NCI-H82 (cell line): ENCODE measurements at regions not wholly inside any gene's neighbourhood (a gene's known extent, or its start where the extent isn't known, plus 50 kb on each side); places are given as distances from the start of the nearest gene placed in this dataset.

Source experiments
- DNase-seq: peaks from one replicate; lab custom pipeline; 2025; lab: John Stamatoyannopoulos, UW

DNA sequence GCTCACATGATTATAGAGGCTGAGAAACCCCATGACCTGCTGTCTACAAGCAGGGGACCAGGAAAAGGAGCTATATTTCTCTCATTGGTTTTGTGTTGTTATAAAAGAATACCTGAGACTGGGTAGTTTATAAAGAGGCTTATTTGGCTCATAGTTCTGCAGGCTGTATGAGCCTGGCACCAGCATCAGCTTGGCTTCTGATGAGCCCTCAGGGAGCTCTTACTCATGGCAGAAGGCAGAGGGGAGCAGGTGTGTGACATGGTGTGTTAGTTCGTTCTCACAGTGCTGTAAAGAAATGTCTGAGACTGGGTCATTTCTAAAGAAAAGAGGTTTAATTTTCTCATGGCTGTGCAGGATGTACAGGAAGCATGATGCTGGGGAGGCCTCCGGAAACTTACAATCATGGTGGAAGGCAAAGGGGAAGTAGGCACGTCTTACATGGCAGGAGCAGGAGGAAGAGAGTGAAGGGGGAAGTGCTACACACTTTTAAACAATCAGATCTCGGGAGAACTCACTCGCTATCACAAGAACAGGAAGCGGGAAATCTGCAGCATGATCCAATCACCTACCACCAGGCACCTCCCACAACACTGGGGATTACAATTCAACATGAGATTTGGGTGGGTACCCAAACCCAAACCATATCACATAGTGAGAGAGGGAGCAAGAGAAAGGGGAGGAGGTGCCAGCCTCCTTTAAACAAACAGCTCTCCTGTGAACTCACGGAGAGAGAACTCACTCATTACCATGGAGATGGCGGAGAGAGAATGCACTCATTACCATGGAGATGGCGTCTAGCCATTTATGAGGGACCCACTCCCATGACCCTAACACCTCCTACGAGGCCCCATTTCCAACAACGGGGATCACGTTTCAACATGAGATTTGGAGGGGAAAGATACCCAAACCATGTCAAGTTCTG lies 133.4 kb downstream of the JCAD start:
- DNase-seq, result no peak

DNA sequence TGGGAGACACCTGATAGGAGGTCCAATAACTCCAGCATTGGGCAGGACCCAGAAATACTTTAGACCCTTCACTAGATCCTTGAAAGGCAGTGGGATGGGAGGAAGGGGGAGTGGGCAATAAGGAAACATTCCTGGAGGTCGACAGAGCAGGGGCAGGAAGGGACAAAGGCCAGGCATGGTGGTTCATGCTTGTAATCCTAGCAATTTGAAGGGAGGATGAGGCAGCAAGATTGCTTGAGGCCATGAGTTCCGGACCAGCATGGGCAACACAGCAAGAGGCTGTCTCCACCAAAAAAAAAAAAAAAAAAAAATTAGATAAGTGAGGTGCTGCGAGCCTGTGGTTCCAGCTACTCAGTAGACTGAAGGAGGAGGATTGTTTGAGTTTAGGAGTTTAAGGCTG lies 134.9 kb downstream of the JCAD start:
- DNase-seq, result no peak

DNA sequence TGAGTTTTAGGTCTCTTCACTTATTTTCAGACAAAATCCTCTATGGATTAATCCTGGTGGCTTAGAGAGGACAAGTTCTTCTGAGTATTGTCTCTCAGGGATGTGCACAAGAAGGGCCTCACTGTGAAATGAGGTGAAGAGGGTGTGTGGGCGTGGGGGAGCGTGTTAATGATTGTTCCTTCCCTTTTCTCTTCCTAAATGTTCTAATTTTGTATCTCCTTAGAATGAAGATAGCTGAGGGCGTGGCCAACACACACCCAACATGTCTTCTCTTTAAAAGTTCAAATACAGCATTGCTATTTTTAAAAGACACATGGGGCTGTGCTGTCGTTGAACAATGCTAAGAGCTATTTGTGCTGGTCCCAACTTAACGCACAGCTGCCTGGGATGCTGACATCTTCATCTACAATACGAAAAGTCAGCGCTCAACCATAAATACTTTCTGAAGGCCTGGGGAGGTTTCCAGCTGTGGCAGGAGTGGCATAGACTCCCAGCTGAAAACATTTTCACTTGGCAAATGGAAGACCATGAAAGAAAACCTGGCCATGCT lies 135.9 kb downstream of the JCAD start:
- DNase-seq, result no peak

DNA sequence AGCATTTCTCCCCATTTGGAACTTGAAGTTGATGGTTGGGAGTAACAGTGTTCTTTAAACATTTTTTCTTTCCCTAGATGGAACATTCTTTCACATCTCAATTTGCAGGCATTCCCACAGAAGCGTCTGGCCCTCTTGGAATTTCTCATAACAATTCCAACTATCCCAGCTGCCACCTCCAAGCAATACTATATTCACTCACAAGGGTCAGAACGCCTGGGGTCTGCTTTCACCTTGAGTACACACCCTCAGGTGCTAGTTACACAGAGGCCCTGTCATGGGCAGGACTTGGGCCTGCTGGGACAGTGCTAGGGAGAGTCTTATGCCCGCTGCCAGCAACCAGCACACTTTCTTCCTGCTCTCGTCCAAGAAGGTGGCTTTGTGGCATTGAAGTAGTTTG lies 136.5 kb downstream of the JCAD start:
- DNase-seq, result no peak

DNA sequence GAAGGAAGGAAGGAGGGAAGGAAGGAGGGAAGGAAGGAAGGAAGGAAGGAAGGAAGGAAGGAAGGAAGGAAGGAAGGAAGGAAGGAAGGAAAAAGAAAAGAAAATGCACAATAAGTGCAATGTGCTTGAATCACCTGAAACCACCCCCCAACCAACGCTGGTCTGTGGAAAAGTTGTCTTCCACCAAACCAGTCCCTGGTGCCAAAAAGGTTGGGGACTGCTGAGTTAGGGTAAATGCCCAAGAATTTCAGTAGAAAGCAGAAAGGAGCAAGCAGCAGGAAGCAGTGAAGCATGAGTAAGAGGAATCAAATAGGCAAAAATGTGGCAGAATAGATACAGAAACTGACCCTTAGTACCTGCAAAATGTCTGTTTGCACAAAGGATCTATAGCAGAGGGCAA lies 137.2 kb downstream of the JCAD start:
- DNase-seq, result no peak

DNA sequence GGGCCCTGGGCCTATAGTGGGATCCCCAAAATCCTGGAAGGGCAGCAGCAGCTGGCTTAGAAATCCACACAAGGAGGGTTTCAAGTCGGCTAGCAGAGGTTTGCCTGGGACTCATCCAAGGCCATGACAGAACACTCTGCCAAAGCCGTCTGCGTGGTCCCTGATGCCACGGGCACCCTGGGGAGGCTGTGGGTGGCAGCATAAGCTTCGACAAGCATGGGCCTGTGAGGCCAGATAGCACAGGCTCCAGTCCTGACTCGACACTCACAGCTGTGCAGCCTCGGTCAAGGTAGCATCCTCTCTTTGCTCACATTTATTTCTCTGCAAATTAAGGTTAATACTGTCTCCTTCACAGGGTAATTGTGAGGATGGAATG lies 138.3 kb downstream of the JCAD start:
- DNase-seq, result no peak

DNA sequence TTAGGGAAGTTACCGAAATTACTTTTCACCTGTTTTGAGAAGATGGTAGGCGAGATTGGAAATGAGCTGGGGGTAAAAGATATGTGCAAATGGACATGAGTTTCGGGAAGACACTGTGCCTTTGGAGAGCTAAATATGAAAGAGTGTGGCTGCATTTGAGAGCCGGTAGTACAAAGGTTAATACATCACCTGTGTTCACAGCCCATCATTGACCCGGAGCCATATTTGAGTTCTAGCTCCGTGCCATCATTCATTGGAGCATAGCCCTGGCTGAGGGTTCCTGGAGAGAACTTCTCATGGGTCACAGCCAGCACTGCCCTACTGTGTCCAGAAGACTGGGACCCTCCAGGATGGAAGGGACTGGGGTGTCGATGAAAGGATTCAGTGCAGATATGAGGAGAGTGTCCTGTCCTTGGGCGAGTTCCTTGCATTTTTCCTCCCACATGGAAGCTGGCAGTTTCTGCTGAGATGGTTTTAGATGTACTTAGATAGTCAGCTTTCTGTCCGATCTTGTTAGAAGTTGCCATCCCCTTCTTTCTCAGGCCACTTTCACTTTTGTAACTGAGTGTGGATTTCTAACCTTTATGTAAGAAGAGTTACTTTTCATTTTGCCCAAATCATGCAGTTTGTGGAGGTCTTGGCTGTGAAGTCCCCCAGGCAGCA lies 138.8 kb downstream of the JCAD start:
- no peak for DNase-seq

DNA sequence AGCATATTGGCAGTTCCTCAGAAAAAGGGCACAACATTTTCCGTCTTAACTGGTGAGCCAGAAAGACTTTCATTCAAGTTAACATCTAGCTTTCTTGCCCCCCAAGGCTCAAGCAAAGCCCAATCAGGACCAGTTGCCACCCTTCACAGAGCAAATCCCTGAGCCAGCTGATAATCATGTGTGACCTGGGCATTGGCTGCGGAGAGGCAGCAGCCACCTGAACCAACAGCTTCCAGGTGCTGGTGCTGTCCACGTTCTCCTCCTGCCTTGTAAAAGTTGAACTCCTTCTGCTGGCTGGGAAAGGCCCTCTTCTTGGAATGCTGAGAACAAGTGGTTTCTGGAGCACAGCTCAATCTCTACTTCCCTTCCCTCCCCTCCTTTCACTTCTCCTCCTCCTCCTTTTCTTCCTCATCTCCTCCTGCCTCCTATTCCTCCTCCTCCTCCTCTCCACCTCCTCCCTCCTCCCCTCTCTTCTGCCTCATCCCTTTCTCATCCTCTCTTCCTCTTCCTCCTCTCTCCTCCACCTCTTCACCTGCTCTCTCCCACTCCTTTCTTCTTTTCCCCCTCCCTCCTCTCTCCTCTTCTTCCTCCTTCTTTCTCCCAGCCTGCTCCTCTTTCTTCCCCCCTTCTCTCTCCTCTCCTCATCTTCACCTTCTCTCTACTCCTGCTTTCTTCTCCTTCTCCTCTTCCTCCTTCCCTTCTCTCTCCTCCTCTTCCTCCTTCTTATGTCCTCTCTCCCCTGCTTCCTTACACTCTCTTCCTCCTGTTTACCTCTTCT lies 140.6 kb downstream of the JCAD start:
- no peak for DNase-seq

DNA sequence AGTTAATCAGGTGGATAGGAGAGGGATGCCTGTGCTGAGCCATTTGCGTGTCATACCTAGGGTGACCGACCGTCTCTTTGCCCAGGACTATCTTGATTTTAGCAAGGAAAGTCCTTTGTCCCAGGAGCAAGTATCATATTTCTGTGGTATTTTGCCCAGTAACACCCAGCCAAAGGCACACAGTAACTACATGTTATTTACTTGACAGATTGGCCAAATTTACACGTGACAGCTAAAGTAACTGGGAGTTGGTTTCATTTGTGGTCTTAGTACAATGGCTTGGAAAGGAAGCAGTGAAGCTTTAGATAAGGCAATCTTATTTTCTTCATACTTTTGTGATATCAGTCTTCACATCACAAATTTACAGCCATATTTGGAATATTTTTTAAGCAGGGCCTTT lies 142.1 kb downstream of the JCAD start:
- DNase-seq, result no peak

DNA sequence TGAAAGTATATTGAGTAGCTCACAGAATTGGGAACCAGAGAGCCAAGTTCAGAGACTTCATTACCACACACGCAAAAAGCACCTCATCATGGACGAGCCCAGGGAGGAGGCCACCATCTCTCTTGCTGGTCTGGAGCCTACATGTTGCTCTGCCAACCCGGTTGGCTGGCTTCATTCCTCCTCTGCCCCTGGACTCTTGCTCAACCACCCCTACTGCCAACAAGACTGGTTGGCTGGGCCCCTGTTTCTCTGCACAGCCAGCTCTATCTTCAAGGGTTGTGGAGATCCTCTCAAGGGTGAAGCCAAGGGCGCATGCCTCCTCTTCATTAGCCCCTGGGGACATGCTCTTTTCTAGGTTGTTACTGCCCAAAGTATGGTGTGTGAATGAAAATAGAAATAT lies 142.7 kb downstream of the JCAD start:
- no peak for DNase-seq

DNA sequence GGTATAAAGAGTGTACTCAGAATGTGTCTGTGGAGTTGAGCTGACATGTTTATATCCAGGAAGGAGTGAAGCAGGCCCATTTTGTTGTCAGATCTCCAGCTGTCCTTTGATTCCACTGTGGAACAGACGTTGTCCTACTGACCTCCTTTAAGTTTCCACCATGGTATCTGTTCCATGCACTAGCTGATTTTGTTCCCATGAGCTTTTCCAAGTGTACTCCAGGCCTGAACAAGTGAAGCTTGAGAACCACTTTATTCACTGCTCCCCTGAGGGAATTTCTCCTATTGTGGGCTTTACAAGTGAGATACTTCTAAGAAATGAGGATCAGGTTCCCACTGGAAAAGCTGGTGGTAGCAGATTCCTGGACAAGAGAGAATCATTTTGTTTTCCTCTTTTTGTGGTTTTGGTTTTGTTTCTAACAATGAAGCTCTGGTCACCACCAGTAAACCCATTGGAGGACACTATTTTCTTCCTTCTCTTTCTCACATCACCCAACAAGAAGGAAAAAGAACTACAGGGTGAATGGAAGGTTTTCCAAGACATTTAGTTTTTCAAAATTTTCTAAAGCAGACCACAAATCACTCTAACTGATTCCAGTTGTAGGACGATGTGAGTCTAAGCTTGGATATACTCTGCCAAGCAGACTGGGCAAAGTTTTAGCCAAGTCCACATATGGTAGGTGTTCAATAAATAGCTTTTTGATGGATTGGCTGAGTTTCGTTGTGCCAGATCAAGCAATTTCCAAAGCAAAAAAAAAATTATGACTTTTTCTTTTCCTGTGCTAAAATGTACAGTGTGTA lies 144.2 kb downstream of the JCAD start:
- no peak for DNase-seq

DNA sequence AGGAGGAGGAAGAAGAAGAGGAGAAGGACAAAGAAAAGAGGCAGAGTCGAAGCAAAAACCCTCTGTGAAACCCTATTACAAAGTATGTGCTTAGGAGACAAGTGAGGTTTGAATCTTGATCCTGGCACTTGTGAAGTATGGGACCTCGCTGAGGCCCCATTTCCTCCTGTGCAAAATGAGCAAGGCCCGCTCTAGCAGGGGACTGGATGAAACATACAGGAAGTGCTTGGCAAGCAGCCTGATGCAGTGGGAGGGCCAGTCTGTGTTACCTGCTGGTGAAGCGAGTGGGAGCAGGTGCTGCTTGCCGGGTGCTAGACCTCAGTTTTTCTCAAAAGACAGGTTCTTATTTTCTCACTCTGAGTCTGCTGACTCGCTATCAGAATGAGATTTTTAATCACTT lies 150.4 kb downstream of the JCAD start:
- no peak for DNase-seq

DNA sequence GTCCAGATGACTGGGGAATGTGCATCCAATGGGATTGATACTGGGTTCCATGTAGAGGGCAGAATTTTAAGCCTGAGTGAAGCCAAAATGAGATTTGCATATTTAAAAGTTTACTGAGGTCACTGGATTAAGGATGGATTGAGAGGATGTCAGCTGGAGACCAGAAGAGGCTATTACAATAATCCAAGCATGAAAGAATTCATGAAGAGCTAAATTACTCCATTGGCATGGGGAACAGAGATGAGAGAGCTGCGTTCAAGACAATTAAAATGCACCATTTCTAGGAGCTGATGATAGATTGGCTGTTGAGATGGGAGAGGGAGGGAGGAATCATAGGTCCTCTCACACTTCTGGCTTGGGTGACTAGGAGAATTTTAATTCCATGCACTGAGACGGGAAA lies 158.5 kb downstream of the JCAD start:
- peak; percentile 21 for DNase-seq

DNA sequence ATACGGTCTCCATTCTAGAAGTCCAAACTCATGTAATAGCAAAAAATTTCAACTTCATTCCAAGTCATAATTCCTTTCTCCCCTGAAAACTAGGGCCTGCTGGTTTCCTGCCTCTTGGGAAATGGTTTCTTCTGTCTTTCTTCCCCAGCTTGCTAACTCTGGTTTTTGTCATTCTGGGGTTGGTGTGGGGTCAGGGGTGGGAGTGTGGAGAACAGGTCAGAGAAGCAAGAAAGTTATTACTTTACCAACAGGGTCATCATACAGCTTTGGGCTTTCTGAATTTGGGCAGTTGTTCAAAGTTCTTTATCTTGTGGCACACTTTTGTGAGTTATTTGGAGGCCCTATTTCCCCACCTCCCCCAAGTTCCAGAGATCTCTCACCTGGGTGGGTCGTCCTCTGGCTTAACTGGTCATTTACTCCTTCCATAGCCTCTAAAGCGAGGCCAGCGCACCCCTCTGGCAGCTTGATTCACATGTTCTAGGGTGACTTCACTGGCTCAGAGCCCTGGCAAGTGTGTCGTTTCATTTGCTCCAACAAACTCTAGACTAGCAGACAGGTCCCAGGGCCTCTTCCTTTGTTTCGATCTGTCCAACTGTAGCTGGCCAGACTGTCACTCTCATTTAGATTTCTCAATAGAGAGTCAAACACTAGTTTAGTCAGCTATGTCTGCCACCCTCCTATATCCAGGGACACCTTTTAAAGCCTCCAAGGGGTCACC lies 161.2 kb downstream of the JCAD start:
- no peak for DNase-seq

DNA sequence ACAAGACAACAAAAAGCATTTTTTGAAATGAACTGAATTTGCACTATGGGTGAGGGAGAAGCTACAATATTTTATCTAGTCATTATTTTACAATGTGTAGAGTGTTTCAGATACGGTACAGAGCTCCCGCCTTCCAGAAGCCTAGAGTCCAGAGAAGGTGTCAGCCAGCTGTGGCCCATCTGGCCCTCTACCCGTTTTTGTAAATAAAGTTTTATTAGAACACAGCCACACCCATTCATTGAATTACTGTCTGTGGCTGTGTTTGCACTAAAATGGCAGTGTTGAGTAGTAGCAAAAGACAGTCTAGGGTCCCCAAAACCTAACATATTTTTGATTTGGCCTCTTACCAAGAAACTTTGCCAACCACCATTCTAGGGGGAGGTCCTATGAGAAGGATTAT lies 162.0 kb downstream of the JCAD start:
- no peak for DNase-seq

DNA sequence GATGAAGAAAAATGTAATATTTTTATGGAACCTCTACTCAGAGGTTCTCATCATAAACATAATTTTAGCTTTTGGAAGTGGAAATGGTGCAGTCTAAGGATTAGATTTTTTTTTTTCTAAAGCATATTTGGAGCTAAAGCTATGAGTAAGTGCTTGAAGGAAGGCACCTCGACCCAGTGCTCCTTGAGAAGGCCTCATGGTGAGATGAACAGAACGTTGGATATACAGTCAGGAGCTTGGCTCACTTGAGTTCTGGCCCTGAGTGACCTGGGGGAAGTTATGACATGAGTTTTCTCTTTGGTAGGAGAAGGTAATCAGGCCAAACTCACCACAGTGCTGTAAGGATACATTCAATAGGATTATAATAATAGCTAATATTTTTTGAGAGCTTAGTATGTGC lies 163.3 kb downstream of the JCAD start:
- no peak for DNase-seq

DNA sequence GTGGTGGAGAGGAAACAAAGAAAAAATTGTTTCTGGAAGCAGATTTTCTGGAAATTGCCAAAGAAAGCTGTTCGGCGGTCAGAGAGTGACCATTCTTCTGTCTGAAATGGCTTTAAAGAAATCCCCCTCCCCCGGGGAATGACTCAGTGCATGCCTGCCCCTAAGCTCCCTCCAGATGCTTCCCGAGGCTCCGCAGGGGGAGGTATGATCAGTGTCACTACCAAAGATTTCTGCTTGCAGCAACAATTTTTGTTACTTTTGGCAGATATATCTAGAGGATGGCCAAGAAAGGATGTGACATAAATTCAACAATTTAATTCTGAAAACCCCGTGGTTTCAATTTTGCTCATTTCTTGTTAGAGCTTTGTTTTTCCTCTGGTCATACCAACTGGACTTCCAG lies 163.9 kb downstream of the JCAD start:
- DNase-seq, result peak; percentile 16

DNA sequence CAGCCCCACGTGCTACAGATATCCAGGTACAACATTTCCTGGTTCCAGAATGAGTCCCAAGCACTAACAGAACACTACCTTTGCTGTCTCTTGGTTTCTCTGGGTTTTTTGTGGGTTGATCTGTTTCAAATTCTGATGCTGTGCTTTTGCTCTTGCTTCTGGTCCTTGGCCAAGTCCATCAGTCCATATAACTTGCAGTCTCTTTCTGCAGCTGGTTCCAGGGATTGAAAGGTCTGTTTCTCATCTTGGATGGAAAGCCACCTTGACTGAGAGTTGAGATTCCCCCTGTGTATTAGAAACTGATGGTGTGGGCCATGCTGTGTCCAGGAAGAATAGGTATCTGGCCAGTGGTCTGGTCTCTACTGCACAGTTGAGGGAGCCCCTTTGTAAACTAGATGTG lies 171.1 kb downstream of the JCAD start:
- no peak for DNase-seq

DNA sequence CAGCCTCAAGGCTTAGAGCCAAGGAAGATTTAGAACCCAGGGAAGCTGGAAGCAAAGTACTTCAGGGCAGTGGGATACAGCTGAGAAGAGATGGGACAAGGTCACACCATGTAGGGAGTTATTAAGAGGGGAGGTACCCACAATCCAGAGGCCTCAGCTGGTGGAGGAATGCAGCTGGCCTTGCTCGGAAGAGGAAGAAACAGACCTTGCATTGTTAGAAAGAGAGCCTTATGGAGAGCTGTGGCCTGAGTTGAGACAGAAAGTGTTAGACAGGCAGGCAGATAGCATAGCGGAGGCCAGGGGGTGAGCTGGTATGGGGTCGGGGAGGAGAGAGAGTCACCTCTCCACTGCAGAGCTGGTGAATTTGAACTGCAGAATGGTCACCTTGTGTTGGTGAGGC lies 173.1 kb downstream of the JCAD start:
- DNase-seq, result no peak

DNA sequence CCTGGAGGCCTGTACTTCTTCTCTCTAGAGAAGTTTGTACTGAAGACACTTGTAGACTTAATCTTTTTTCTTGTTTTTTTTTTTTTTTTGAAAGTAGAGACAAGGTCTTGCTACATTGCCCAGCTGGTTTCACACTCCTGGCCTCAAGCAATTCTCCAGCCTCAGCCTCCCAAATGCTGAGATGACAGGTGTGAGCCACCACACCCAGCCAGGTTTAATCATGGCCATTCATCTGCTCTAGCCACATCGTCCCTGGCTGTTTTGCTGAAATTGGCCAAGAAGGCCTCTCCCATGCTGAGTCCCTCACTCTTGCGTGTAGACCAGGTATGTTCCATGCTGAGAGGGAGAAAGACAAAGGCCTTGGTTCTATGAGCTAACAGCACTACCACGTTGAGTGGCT lies 176.2 kb downstream of the JCAD start:
- no peak for DNase-seq

DNA sequence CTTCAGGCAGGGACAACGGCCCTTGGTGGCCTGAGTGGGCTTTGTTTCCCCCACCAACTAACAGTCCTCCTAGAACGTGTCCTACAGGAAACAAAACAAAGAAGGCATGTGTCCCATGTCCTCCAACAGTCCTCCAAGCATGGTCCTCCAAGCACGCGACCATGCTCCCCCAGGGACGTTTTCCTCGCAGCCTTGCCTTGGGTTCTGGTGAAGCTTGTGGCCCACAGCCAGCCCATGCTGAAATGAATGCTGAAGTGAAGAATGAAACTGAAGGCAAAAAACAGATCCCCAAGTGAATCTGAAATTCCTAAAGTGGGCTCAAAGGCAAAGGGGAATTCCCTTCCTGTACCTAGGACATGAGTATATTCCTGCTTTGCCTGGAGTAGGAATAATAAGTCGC lies 176.6 kb downstream of the JCAD start:
- DNase-seq, result no peak
